Liver (tissue), 3 donors: ENCODE measurements at regions not wholly inside any gene's neighbourhood (a gene's known extent, or its start where the extent isn't known, plus 50 kb on each side); places are given as distances from the start of the nearest gene placed in this dataset.

Experiments used
- ATF3 ChIP-seq: IDR thresholded peaks from 2 replicates; pipeline ENCODE4 v1.6.1; 2016; ENCODE audit warnings: antibody characterized with exemption
- CTCF ChIP-seq: fragments of 150-350 bp; IDR thresholded peaks from 2 replicates; pipeline ENCODE4 v1.5.1; 2017; ENCODE audit warnings: improper control_type of control experiment, low read depth, low read length; ENCODE audit not compliant: missing input control
- GABPA ChIP-seq, 2 donors: IDR thresholded peaks in 1 of 2; conservative IDR thresholded peaks in 1 of 2; 2 replicates each; pipeline ENCODE4 v1.6.1; 2016; ENCODE audit warnings: antibody characterized with exemption in 2 of 2, mild to moderate bottlenecking in 1 of 2, moderate library complexity in 1 of 2
- JUND ChIP-seq, 2 donors: IDR thresholded peaks; 2 replicates each; pipeline ENCODE4 v1.6.1; 2016; ENCODE audit warnings: antibody characterized with exemption in 2 of 2
- MAX ChIP-seq: IDR thresholded peaks from 2 replicates; pipeline ENCODE4 v1.6.1; 2016; ENCODE audit warnings: antibody characterized with exemption
- REST ChIP-seq: IDR thresholded peaks from 2 replicates; pipeline ENCODE4 v1.6.1; 2016; ENCODE audit warnings: antibody characterized with exemption, mild to moderate bottlenecking
- SP1 ChIP-seq: IDR thresholded peaks from 2 replicates; pipeline ENCODE4 v1.6.1; 2018; ENCODE audit warnings: antibody characterized with exemption, mild to moderate bottlenecking
- TAF1 ChIP-seq: conservative IDR thresholded peaks from 2 replicates; pipeline ENCODE4 v1.6.1; 2016; ENCODE audit warnings: antibody characterized with exemption, mild to moderate bottlenecking
- donor health status: healthy.
- donor health status: healthy.

- TF ChIP-seq SP1 (no peak), MAX (no peak), CTCF (no peak), GABPA (IDR thresholded peaks at IDR 0.05 in 1 of 2, conservative IDR thresholded peaks at IDR 0.05 in 1 of 2) (no peak), ATF3 (no peak), REST (no peak), JUND (IDR thresholded peaks at IDR 0.05) (no peak), TAF1 (no peak)
Measured at GRCh38 chr6:100274147-100274546, 190.6 kb downstream of the SIM1 start.
